PFSK-1 (cell line): ENCODE measurements at regions not wholly inside any gene's neighbourhood (a gene's known extent, or its start where the extent isn't known, plus 50 kb on each side); places are given as distances from the start of the nearest gene placed in this dataset.

Experiments
- FOXP2 ChIP-seq: optimal IDR thresholded peaks from 2 replicates; pipeline ENCODE3; 2011; ENCODE audit warnings: borderline replicate concordance, control low read depth, inconsistent platforms; ENCODE audit not compliant: insufficient read depth; ENCODE audit errors: extremely low read length, extremely low read depth
- POLR2AphosphoS5 ChIP-seq: IDR thresholded peaks from 2 replicates; pipeline ENCODE4 v1.6.1; 2012; ENCODE audit warnings: low read depth, mild to moderate bottlenecking, control low read depth, low read length, moderate library complexity
- SIN3A ChIP-seq: IDR thresholded peaks from 2 replicates; pipeline ENCODE4 v1.6.1; 2012; ENCODE audit warnings: mild to moderate bottlenecking, low read length, moderate library complexity, borderline replicate concordance; ENCODE audit not compliant: insufficient read depth
- TAF1 ChIP-seq: IDR thresholded peaks from 2 replicates; pipeline ENCODE4 v1.6.1; 2012; ENCODE audit warnings: low read length, control low read depth, borderline replicate concordance; ENCODE audit not compliant: insufficient read depth
- TF ChIP-seq, protein P1 (sequence below), 2 experiments: IDR thresholded peaks; 2 replicates each; pipeline versions ENCODE4 v1.6.1 to v1.8.0; 2011 to 2012; ENCODE audit warnings: low read depth in 2 of 2, low read length in 2 of 2, control low read depth in 1 of 2, inconsistent platforms in 1 of 2, mild to moderate bottlenecking in 1 of 2, moderate library complexity in 1 of 2; ENCODE audit not compliant: insufficient read depth in 1 of 2

DNA sequence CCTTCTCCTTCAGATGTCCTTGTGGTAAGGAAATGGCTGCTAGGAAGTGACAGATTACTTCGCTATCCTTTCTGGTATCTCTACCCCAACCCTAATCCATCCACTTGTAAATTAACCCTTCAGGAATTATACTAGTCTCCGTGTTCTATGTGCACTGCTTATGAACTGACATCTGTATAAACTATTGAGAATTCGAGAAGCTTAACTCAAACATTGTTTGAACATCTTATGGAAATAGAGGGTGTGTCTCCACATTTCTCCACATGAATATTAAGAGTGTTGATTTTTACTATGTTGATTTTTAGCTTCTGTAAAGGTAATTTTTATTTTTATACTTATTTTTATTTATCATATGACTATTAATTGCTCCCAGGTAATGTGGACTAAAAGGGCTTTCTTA lies 457.6 kb upstream of the ZNF337 start:
- no peak for TF ChIP-seq TAF1
- TF ChIP-seq SIN3A = no peak
- no peak for TF ChIP-seq FOXP2
- TF ChIP-seq POLR2AphosphoS5 = no peak
- TF ChIP-seq, protein P1, sequence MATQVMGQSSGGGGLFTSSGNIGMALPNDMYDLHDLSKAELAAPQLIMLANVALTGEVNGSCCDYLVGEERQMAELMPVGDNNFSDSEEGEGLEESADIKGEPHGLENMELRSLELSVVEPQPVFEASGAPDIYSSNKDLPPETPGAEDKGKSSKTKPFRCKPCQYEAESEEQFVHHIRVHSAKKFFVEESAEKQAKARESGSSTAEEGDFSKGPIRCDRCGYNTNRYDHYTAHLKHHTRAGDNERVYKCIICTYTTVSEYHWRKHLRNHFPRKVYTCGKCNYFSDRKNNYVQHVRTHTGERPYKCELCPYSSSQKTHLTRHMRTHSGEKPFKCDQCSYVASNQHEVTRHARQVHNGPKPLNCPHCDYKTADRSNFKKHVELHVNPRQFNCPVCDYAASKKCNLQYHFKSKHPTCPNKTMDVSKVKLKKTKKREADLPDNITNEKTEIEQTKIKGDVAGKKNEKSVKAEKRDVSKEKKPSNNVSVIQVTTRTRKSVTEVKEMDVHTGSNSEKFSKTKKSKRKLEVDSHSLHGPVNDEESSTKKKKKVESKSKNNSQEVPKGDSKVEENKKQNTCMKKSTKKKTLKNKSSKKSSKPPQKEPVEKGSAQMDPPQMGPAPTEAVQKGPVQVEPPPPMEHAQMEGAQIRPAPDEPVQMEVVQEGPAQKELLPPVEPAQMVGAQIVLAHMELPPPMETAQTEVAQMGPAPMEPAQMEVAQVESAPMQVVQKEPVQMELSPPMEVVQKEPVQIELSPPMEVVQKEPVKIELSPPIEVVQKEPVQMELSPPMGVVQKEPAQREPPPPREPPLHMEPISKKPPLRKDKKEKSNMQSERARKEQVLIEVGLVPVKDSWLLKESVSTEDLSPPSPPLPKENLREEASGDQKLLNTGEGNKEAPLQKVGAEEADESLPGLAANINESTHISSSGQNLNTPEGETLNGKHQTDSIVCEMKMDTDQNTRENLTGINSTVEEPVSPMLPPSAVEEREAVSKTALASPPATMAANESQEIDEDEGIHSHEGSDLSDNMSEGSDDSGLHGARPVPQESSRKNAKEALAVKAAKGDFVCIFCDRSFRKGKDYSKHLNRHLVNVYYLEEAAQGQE (IDR thresholded peaks at IDR 0.05; ENCODE audit: insufficient read depth in 1 of 2, low read depth in 2 of 2, low read length in 2 of 2) = no peak
